ENCODE measurements at regions not wholly inside any gene's neighbourhood (a gene's known extent, or its start where the extent isn't known, plus 50 kb on each side); places are given as distances from the start of the nearest gene placed in this dataset.

DNA sequence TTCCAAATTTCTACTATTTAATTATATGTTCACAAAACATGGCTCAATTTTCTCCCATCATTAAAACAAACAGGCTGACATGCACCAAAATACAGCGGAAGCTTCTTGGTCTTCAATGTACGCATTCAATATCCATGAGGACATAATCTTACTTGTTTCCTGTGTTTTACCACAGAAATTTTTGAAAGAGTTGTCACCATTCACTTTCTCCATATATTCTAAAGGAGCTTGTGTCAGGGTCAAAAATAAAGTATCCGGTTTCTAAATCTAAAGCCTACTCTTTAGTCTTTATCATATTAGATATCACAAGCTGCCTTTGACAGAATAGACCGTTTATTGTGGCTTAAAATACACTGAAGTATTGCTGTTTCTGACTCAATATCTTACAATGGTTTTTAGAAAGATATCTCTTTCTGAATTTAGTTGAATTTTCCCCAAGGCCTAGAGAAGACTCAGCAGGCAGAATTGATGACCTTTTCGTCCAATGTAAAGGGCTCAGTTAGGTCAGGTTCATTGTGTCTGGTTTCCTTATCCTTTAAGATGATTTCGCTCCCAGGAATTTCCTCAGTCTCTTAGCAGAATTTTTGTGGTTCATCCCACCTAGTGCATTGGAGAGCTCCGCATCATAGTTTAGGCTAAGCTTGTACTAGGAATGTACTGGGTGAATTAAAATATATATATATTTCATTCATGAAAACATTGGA is 717.2 kb downstream of the NCAM2 start:
- no peak overlapping the region for H3K4me3 ChIP-seq (ENCODE audit: low read depth, low read length)
- TF ChIP-seq, protein P1, sequence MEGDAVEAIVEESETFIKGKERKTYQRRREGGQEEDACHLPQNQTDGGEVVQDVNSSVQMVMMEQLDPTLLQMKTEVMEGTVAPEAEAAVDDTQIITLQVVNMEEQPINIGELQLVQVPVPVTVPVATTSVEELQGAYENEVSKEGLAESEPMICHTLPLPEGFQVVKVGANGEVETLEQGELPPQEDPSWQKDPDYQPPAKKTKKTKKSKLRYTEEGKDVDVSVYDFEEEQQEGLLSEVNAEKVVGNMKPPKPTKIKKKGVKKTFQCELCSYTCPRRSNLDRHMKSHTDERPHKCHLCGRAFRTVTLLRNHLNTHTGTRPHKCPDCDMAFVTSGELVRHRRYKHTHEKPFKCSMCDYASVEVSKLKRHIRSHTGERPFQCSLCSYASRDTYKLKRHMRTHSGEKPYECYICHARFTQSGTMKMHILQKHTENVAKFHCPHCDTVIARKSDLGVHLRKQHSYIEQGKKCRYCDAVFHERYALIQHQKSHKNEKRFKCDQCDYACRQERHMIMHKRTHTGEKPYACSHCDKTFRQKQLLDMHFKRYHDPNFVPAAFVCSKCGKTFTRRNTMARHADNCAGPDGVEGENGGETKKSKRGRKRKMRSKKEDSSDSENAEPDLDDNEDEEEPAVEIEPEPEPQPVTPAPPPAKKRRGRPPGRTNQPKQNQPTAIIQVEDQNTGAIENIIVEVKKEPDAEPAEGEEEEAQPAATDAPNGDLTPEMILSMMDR (IDR thresholded peaks at IDR 0.05; ENCODE audit: low read depth, low read length) = no peak

GRCh38 chr21:21722731-21723130 is 724.5 kb downstream of the NCAM2 start:
- TF ChIP-seq, protein P1 (IDR thresholded peaks at IDR 0.05; ENCODE audit: low read depth, low read length) = no peak

DNA sequence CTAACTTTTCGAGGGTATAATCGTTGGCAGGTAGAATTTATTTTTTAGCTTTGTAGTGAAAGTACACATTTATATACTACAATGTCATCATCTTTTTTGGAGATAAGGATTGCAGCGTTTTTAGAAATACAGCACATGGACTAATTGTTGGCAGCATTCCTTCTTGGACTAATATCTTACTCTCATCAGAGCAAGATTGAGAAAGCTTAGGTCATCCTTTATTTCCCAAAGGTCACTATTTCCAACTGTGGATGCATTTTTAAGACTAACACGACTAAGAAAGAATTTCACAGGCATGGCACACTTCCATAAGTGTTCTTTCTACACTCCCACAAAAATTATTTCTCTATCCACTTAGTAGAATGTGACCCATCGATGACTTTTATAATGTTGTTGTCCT is 732.3 kb downstream of the NCAM2 start:
- H3K4me3 ChIP-seq (ENCODE audit: low read depth, low read length) = no peak overlapping the region
- TF ChIP-seq, protein P1 (IDR thresholded peaks at IDR 0.05; ENCODE audit: low read depth, low read length) = no peak

More at GRCh38 chr21:21722731-21723130, 724.5 kb downstream of the NCAM2 start:
- H3K4me3 ChIP-seq (ENCODE audit: low read depth, low read length) = no peak overlapping the region

DNA sequence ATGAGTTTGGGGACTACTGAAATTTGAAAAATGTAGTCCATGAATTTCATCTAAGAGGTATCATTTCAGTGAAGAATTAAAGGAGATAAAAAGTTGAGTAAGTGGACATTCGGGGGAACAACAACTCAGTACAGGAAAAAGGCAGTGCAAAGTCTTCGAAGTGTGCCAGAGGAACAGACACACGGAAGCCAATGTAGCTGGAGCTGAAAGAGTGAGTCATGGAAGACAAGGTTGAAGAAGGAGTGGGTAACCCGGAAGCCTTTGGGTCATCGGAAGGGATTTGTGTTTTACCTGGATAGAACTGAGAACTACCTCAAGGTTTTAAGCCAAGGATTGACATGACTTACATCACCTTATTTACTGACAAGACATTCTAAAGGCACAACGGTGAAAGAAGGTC is 733.4 kb downstream of the NCAM2 start:
- H3K4me3 ChIP-seq (ENCODE audit: low read depth, low read length) = no peak overlapping the region
- TF ChIP-seq, protein P1 (IDR thresholded peaks at IDR 0.05; ENCODE audit: low read depth, low read length) = no peak

GRCh38 chr21:21734088-21734487 is 735.9 kb downstream of the NCAM2 start:
- H3K4me3 ChIP-seq (ENCODE audit: low read depth, low read length) = no peak overlapping the region
- TF ChIP-seq, protein P1 (IDR thresholded peaks at IDR 0.05; ENCODE audit: low read depth, low read length) = no peak

GRCh38 chr21:21737186-21737585 is 739.0 kb downstream of the NCAM2 start:
- TF ChIP-seq, protein P1 (IDR thresholded peaks at IDR 0.05; ENCODE audit: low read depth, low read length) = no peak
- H3K4me3 ChIP-seq (ENCODE audit: low read depth, low read length) = no peak overlapping the region

DNA sequence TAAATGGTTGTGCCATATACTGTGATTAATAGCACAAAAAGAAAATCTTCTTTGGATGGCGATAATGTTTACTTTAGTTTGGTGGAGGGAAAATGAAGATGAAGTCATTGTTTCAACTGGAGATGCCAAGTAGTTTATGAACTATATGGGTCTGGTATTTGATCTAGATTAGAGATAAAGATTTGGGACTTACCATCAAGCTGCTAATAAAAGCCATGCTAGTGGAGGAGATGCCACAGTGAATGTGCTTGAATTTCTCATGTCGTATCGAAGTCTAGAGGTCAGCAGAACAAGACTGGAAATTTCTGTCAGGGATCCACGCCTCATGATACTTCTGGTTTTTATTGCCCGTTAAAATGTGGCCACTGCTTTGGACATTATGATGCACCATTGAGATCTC is 742.0 kb downstream of the NCAM2 start:
- no peak overlapping the region for H3K4me3 ChIP-seq (ENCODE audit: low read depth, low read length)
- TF ChIP-seq, protein P1 (IDR thresholded peaks at IDR 0.05; ENCODE audit: low read depth, low read length) = no peak

Data from WI38 (cell line).